ENCODE measurements at regions not wholly inside any gene's neighbourhood (a gene's known extent, or its start where the extent isn't known, plus 50 kb on each side); places are given as distances from the start of the nearest gene placed in this dataset.

GRCh38 chr2:153072077-153072476 lies 353.7 kb downstream of the ARL6IP6 start:
- no peak for TF ChIP-seq CTCF (IDR thresholded peaks at IDR 0.05; ENCODE audit: low read depth, low read length, missing control alignments)
- in situ Hi-C loops (cut with HindIII; ENCODE audit: low pct_ligation_motif_present, low sequenced_read_pairs) = no loop called here

GRCh38 chr2:153071090-153071489 lies 352.7 kb downstream of the ARL6IP6 start:
- TF ChIP-seq CTCF (IDR thresholded peaks at IDR 0.05; ENCODE audit: low read depth, low read length, missing control alignments) = no peak
- no peak overlapping the region for H3K4me3 ChIP-seq (ENCODE audit: low read depth, low read length)
- no peaks in the 10 kb centered on the region for H3K36me3 ChIP-seq (replicated peaks)
- no peaks in the 10 kb centered on the region for H3K27me3 ChIP-seq (replicated peaks)
- DNase-seq = no peak
- no peak overlapping the region for H3K27ac ChIP-seq
- in situ Hi-C loops (cut with HindIII; ENCODE audit: low pct_ligation_motif_present, low sequenced_read_pairs) = no loop called here

More at GRCh38 chr2:153072077-153072476, 353.7 kb downstream of the ARL6IP6 start:
- Histone ChIP-seq H3K27me3 (replicated peaks) (no peaks in the 10 kb centered on the region), H3K27ac (no peak overlapping the region), H3K36me3 (replicated peaks) (no peaks in the 10 kb centered on the region), H3K4me3 (ENCODE audit: low read depth, low read length) (no peak overlapping the region)
- DNase-seq = no peak

GRCh38 chr2:153068915-153069314 lies 350.5 kb downstream of the ARL6IP6 start:
- TF ChIP-seq CTCF (IDR thresholded peaks at IDR 0.05; ENCODE audit: low read depth, low read length, missing control alignments) = no peak
- Histone ChIP-seq H3K27ac (no peak overlapping the region), H3K4me3 (ENCODE audit: low read depth, low read length) (no peak overlapping the region), H3K27me3 (replicated peaks) (no peaks in the 10 kb centered on the region), H3K36me3 (replicated peaks) (no peaks in the 10 kb centered on the region)
- in situ Hi-C loops (cut with HindIII; ENCODE audit: low pct_ligation_motif_present, low sequenced_read_pairs) = no loop called here
- DNase-seq = no peak

GRCh38 chr2:153068052-153068451 lies 349.6 kb downstream of the ARL6IP6 start:
- TF ChIP-seq CTCF (IDR thresholded peaks at IDR 0.05; ENCODE audit: low read depth, low read length, missing control alignments) = no peak
- Histone ChIP-seq H3K36me3 (replicated peaks) (no peaks in the 10 kb centered on the region), H3K27me3 (replicated peaks) (no peaks in the 10 kb centered on the region), H3K4me3 (ENCODE audit: low read depth, low read length) (no peak overlapping the region), H3K27ac (no peak overlapping the region)
- in situ Hi-C loops (cut with HindIII; ENCODE audit: low pct_ligation_motif_present, low sequenced_read_pairs) = no loop called here
- no peak for DNase-seq

- no peak for TF ChIP-seq CTCF (IDR thresholded peaks at IDR 0.05; ENCODE audit: low read depth, low read length, missing control alignments)
- Histone ChIP-seq H3K36me3 (replicated peaks) (no peaks in the 10 kb centered on the region), H3K27me3 (replicated peaks) (no peaks in the 10 kb centered on the region), H3K27ac (no peak overlapping the region), H3K4me3 (ENCODE audit: low read depth, low read length) (no peak overlapping the region)
- in situ Hi-C loops (cut with HindIII; ENCODE audit: low pct_ligation_motif_present, low sequenced_read_pairs) = no loop called here
- no peak for DNase-seq
Observed at GRCh38 chr2:153059338-153060052, 341.1 kb downstream of the ARL6IP6 start.

GRCh38 chr2:153057743-153058142 lies 339.3 kb downstream of the ARL6IP6 start:
- no peak overlapping the region for H3K27ac ChIP-seq
- H3K36me3 ChIP-seq (replicated peaks) = no peaks in the 10 kb centered on the region
- no peak for TF ChIP-seq CTCF (IDR thresholded peaks at IDR 0.05; ENCODE audit: low read depth, low read length, missing control alignments)
- DNase-seq = no peak
- no peaks in the 10 kb centered on the region for H3K27me3 ChIP-seq (replicated peaks)
- in situ Hi-C loops (cut with HindIII; ENCODE audit: low pct_ligation_motif_present, low sequenced_read_pairs) = no loop called here
- no peak overlapping the region for H3K4me3 ChIP-seq (ENCODE audit: low read depth, low read length)

Measured in brain microvascular endothelial cell (primary cell).